Neural progenitor cell (in vitro differentiated cells): ENCODE measurements at regions not wholly inside any gene's neighbourhood (a gene's known extent, or its start where the extent isn't known, plus 50 kb on each side); places are given as distances from the start of the nearest gene placed in this dataset.
"Not testable (repeated sequence)": the region's sequence is repeated elsewhere in the genome, so short reads cannot be mapped to it uniquely, and the experiment has no call there.

Experiments
- CTCF ChIP-seq: fragments of 200-600 bp; sonication (generic); IDR thresholded peaks from 2 replicates; pipeline ENCODE4 v1.5.1; 2017; ENCODE audit warnings: antibody characterized with exemption, mild to moderate bottlenecking
- EZH2phosphoT487 ChIP-seq: fragments of 200-600 bp; sonication (generic); IDR thresholded peaks from 2 replicates; pipeline ENCODE4 v1.6.1; 2017; ENCODE audit warnings: antibody characterized with exemption

- not testable (repeated sequence) for TF ChIP-seq CTCF, EZH2phosphoT487
Observed at GRCh38 chr6:21880249-21880648, 286.7 kb downstream of the SOX4 start.
